WI38 (cell line): ENCODE measurements at regions not wholly inside any gene's neighbourhood (a gene's known extent, or its start where the extent isn't known, plus 50 kb on each side); places are given as distances from the start of the nearest gene placed in this dataset.

Source experiments
- H3K4me3 ChIP-seq: 2 replicates; pipeline ENCODE4 v1.5.1; 2011; ENCODE audit warnings: low read depth, mild to moderate bottlenecking, control low read depth, low read length
- CTCF ChIP-seq: IDR thresholded peaks from 2 replicates; pipeline ENCODE4 v1.5.1; 2012; ENCODE audit warnings: low read depth, mild to moderate bottlenecking, control low read depth, low read length

DNA sequence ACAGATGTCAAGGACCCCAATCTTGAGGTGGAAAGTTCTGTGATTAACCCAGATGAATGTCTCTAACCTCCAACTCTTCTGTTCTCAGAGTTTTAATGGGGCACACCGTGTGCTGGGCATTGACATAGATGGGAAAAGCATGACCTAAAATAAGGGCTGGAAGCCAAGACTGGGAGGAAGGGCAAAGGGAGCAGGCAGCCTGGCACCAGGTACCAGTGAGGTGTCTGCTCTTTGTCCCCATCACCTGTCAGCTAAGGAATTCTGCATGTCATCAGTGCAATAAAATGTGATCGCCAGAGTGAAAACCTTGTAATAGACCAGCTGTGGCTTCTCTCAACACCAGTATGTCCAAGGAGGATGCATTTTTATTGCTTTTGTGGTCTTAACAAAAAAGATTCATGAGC, 143.5 kb upstream of the TPM1 start:
- TF ChIP-seq CTCF: no peak
- H3K4me3 ChIP-seq: no peak overlapping the region

DNA sequence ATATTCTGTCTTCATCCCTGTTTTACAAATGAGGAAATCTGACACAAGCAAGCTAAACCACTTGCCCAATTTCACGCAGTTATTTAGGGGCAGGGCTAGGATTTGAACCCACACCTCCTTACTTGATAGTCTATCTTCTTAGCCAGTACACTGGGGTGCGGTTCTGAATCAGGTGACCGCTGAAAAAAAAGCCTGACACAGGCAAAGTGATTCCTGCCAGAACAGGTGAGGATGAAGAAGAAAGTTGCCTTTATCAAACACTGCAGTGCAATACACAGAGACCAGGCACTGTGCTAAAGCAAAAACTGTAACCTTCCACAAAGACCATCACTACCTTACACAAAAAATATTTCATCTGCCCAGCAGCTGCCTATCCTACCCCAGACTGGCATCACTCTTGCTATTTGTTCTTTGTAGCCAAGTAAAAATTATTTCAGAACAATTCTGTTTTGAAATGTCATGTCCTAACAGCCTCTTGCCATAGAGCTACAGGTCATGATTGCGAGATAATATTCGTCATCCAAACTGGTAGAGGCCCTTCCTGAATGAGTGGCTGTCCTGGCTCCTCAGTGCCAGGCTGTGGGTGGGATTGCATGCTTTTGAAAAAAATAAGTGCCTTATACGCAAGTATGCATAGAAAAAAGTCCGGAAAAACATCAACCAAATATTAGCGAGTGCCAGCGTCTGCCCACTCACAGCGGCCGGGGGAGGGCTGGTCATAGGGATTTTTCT, 142.3 kb upstream of the TPM1 start:
- TF ChIP-seq CTCF: no peak
- no peak overlapping the region for H3K4me3 ChIP-seq

GRCh38 chr15:62901087-62901486, 141.5 kb upstream of the TPM1 start:
- no peak overlapping the region for H3K4me3 ChIP-seq
- no peak for TF ChIP-seq CTCF

DNA sequence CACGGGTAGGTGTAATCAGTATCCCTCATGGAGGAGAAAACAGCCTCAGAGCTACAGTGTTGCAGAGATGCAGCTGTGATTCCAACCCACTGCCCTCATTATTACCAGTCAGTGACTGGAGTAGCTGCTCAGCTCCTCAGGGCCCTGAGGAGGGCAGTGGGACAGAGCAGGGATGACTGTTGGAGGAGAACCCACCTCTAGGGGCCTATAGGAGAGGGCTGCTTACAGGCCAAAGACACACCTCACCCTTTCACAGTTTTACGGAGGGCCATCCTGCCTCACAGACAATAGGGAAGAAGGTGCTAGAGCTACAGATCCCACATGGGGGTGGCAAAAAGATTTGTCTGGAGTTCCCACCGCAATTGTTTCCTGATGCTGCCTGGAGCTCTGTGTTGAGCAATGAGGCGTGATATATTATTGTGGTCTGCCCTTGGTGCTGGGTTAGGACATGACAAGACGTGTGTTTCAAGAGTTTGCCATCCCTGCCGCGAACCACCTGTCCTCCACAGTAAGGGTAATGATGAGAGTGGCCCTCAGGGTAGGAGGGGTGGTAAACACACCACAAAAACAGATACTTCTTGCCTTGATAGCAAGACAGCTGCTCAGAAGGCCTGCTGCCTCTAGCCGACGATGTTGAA, 140.5 kb upstream of the TPM1 start:
- no peak for TF ChIP-seq CTCF
- no peak overlapping the region for H3K4me3 ChIP-seq

DNA sequence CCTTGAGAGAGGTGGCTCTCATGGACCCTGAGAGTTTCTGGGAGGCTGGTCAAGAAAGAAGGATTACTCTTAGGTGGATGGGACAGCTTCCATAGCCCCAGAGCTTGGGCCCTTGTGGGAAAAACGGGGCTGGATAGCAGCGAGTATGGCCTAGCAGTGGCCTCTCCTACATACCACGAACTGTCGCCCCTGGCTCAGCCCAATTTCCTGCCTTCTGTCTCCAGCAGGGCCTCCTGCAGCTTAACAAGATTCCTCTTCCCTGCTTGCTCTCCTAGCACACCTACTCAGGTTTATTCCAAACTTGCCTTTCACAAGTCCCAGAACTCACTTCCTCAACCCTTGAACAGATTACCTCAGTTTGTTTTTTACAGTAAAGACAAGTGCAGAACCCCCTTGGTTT, 139.7 kb upstream of the TPM1 start:
- no peak overlapping the region for H3K4me3 ChIP-seq
- no peak for TF ChIP-seq CTCF

- H3K4me3 ChIP-seq: no peak overlapping the region
- no peak for TF ChIP-seq CTCF
These were observed 139.1 kb upstream of the TPM1 start for GRCh38 chr15:62903437-62903836.
